HTR-8/SVneo (cell line): ENCODE measurements at regions not wholly inside any gene's neighbourhood (a gene's known extent, or its start where the extent isn't known, plus 50 kb on each side); places are given as distances from the start of the nearest gene placed in this dataset.
A peak's percentile ranks its signal among the peaks of the same experiment; 100 is the strongest.
"Not testable (repeated sequence)": the region's sequence is repeated elsewhere in the genome, so short reads cannot be mapped to it uniquely, and the experiment has no call there.

Experiments used
- DNase-seq: peaks from one replicate; pipeline ENCODE4 v3.0.0; 2011; ENCODE audit warnings: low spot score, mixed read lengths; ENCODE audit not compliant: insufficient read length
- FAIRE-seq: peaks from 2 replicates; lab custom pipeline; 2011; peaks lifted over from hg19 to GRCh38; lab: Jason Lieb, UNC

- not testable (repeated sequence) for FAIRE-seq, DNase-seq
Measured at GRCh38 chr5:34245813-34246212, 202.8 kb upstream of the C1QTNF3 start.

- FAIRE-seq = peak; percentile 80
- not testable (repeated sequence) for DNase-seq
Measured at GRCh38 chr5:34258598-34258997, 215.6 kb upstream of the C1QTNF3 start.

GRCh38 chr5:34261020-34261419 is 218.0 kb upstream of the C1QTNF3 start:
- FAIRE-seq, DNase-seq: not testable (repeated sequence)

- not testable (repeated sequence) for DNase-seq, FAIRE-seq
Measured at GRCh38 chr5:34266151-34266550, 223.1 kb upstream of the C1QTNF3 start.

- peak; percentile 36 for FAIRE-seq
- not testable (repeated sequence) for DNase-seq
Measured at GRCh38 chr5:34296759-34297158, 253.7 kb upstream of the C1QTNF3 start.

GRCh38 chr5:34329201-34329600 is 286.2 kb upstream of the C1QTNF3 start:
- not testable (repeated sequence) for FAIRE-seq, DNase-seq

- FAIRE-seq = not testable (repeated sequence)
Measured at GRCh38 chr5:34329611-34330108, 286.6 kb upstream of the C1QTNF3 start.

GRCh38 chr5:34331928-34332454 is 289.0 kb upstream of the C1QTNF3 start:
- FAIRE-seq = peak; percentile 23
- DNase-seq = not testable (repeated sequence)

More at GRCh38 chr5:34329611-34330108, 286.6 kb upstream of the C1QTNF3 start:
- not testable (repeated sequence) for DNase-seq

GRCh38 chr5:34339408-34340001 is 296.5 kb upstream of the C1QTNF3 start:
- FAIRE-seq = peak; percentile 71
- not testable (repeated sequence) for DNase-seq

GRCh38 chr5:34354440-34354839 is 301.7 kb upstream of the RAI14 start:
- FAIRE-seq, DNase-seq: not testable (repeated sequence)

GRCh38 chr5:34371417-34371816 is 284.7 kb upstream of the RAI14 start:
- not testable (repeated sequence) for DNase-seq
- FAIRE-seq = peak; percentile 86

- DNase-seq, FAIRE-seq: not testable (repeated sequence)
Measured at GRCh38 chr5:34371817-34372216, 284.3 kb upstream of the RAI14 start.

- DNase-seq, FAIRE-seq: not testable (repeated sequence)
Measured at GRCh38 chr5:34372739-34373138, 283.4 kb upstream of the RAI14 start.

- FAIRE-seq, DNase-seq: not testable (repeated sequence)
Measured at GRCh38 chr5:34377651-34378050, 278.5 kb upstream of the RAI14 start.

- not testable (repeated sequence) for FAIRE-seq, DNase-seq
Measured at GRCh38 chr5:34378498-34378897, 277.6 kb upstream of the RAI14 start.

GRCh38 chr5:34388754-34389153 is 267.4 kb upstream of the RAI14 start:
- FAIRE-seq, DNase-seq: not testable (repeated sequence)

GRCh38 chr5:34409373-34409772 is 246.8 kb upstream of the RAI14 start:
- no peak for DNase-seq

GRCh38 chr5:34410411-34411139 is 245.6 kb upstream of the RAI14 start:
- no peak for DNase-seq
- no peak for FAIRE-seq

More at GRCh38 chr5:34409373-34409772, 246.8 kb upstream of the RAI14 start:
- FAIRE-seq = no peak

GRCh38 chr5:34411470-34412346 is 244.4 kb upstream of the RAI14 start:
- no peak for DNase-seq
- peak; percentile 36 for FAIRE-seq

GRCh38 chr5:34412736-34413135 is 243.4 kb upstream of the RAI14 start:
- DNase-seq (no peak), FAIRE-seq (no peak)
